DND-41 (cell line): ENCODE measurements at regions not wholly inside any gene's neighbourhood (a gene's known extent, or its start where the extent isn't known, plus 50 kb on each side); places are given as distances from the start of the nearest gene placed in this dataset.

ENCODE experiments used
- CTCF ChIP-seq: IDR thresholded peaks from 2 replicates; pipeline ENCODE4 v1.5.1; 2012; ENCODE audit warnings: borderline replicate concordance, low read length, moderate library complexity, mild to moderate bottlenecking; ENCODE audit not compliant: poor library complexity, severe bottlenecking; ENCODE audit errors: extremely low read depth
- EZH2 ChIP-seq: IDR thresholded peaks from 3 replicates; pipeline ENCODE4 v1.6.1; 2012; ENCODE audit warnings: borderline replicate concordance, low read depth, mild to moderate bottlenecking, moderate library complexity, low read length, inconsistent platforms; ENCODE audit not compliant: severe bottlenecking

GRCh38 chr21:18118566-18118965 lies 126.1 kb upstream of the CHODL start:
- TF ChIP-seq EZH2 (no peak), CTCF (no peak)
